ENCODE measurements at regions not wholly inside any gene's neighbourhood (a gene's known extent, or its start where the extent isn't known, plus 50 kb on each side); places are given as distances from the start of the nearest gene placed in this dataset.

DNA sequence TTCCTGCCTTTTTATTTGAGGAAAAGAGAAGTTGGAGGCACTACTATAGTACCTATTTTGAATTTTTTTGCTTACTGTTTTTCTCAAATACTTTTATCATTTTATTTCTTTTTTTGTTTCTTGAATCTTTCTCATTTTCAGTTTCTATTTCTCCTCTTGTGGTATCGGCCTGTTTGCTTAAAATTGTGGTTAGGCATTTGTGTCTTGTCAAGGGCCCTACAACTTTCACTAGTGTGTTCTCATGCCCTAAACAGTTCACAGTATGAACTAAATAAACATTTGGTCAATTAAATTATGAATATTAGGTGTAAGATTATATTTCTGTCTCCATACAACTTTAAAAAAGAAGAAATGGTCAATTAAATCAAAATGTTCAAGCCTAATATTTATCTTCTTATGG, 613.5 kb downstream of the MBD2 start:
- 81 to 86% methylated on average over 1 of the region's 1 CpG for WGBS, 2 donors
- no peak for DNase-seq (ENCODE audit: low spot score in 2 of 2)
- intact Hi-C loops (cut with DNase I; ENCODE audit: low total_unique reads), result no loop called here
- no peak overlapping the region for H3K4me3 ChIP-seq (ENCODE audit: low read depth, poor library complexity, severe bottlenecking)
- TF ChIP-seq, protein P1, sequence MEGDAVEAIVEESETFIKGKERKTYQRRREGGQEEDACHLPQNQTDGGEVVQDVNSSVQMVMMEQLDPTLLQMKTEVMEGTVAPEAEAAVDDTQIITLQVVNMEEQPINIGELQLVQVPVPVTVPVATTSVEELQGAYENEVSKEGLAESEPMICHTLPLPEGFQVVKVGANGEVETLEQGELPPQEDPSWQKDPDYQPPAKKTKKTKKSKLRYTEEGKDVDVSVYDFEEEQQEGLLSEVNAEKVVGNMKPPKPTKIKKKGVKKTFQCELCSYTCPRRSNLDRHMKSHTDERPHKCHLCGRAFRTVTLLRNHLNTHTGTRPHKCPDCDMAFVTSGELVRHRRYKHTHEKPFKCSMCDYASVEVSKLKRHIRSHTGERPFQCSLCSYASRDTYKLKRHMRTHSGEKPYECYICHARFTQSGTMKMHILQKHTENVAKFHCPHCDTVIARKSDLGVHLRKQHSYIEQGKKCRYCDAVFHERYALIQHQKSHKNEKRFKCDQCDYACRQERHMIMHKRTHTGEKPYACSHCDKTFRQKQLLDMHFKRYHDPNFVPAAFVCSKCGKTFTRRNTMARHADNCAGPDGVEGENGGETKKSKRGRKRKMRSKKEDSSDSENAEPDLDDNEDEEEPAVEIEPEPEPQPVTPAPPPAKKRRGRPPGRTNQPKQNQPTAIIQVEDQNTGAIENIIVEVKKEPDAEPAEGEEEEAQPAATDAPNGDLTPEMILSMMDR (IDR thresholded peaks at IDR 0.05), result no peak
- no peak for TF ChIP-seq POLR2A (IDR thresholded peaks at IDR 0.05)

DNA sequence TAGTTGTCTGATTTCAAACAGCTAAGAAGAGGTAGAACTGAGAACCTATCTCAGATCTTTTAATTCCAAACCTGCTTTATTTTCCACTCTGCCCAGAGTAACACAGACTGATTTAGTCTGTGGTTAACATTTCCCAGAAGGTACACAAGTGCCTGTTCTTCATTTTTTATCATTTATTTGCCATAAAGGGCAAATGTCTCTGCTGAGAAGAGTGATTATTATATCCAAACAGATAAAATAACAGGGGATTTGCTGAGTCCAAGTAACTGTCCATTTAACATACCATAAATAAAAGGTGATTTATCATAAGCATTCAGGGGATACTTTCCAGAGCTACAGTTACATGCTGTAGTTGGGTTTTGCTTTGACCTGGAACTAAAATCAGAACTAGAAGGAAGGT, 617.7 kb downstream of the MBD2 start:
- H3K4me3 ChIP-seq (ENCODE audit: low read depth, poor library complexity, severe bottlenecking), result no peak overlapping the region
- intact Hi-C loops (cut with DNase I; ENCODE audit: low total_unique reads), result no loop called here
- DNase-seq (ENCODE audit: low spot score in 2 of 2), result no peak
- no peak for TF ChIP-seq POLR2A (IDR thresholded peaks at IDR 0.05)
- TF ChIP-seq, protein P1 (IDR thresholded peaks at IDR 0.05), result no peak

DNA sequence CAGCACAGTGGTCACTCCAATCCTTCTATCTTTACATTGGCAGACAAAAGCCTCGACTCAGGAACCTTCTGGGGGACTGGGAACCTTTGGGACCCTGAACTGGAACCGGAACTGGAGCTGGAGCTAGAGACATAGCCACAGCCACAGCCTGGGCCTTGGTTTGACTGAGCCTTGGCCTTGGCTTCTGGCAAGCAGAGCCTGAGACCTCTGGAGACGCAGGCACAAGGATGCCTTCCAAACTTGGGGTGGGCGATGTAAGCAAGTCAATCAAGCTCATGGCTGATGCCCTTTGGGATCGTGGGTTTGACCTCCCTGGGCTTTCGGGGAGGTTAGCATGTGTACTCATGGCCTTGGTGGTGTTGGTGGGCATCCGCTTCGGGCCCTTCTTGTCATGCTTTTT, 619.3 kb downstream of the MBD2 start:
- no peak overlapping the region for H3K4me3 ChIP-seq (ENCODE audit: low read depth, poor library complexity, severe bottlenecking)
- intact Hi-C loops (cut with DNase I; ENCODE audit: low total_unique reads), result no loop called here
- DNase-seq (ENCODE audit: low spot score in 2 of 2), result no peak
- TF ChIP-seq, protein P1 (IDR thresholded peaks at IDR 0.05), result no peak
- TF ChIP-seq POLR2A (IDR thresholded peaks at IDR 0.05), result no peak
- WGBS, 2 donors, result 90% methylated on average over 8 of the region's 8 CpGs

DNA sequence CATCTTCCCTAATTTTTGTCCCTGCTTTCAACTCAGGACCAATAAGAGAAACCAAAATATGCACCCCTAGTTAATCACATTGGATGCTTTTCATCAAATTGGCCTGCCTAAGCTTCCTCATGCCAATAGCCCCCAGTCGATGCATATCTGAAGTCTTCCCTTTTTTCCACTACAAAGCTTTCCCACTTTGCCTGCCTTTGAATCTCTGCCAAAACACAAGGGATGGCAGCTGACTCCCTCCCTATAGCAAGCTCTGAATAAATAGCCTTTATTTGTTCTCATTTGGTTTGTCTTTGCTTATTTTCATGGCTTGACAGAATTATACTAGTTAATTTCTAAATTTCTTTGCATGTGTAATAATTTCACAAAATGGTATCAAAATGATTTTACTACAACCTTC, 621.2 kb downstream of the MBD2 start:
- no peak for DNase-seq (ENCODE audit: low spot score in 2 of 2)
- intact Hi-C loops (cut with DNase I; ENCODE audit: low total_unique reads), result no loop called here
- 16 to 21% methylated on average over 1 of the region's 1 CpG for WGBS, 2 donors
- H3K4me3 ChIP-seq (ENCODE audit: low read depth, poor library complexity, severe bottlenecking), result no peak overlapping the region
- TF ChIP-seq, protein P1 (IDR thresholded peaks at IDR 0.05), result no peak
- no peak for TF ChIP-seq POLR2A (IDR thresholded peaks at IDR 0.05)

DNA sequence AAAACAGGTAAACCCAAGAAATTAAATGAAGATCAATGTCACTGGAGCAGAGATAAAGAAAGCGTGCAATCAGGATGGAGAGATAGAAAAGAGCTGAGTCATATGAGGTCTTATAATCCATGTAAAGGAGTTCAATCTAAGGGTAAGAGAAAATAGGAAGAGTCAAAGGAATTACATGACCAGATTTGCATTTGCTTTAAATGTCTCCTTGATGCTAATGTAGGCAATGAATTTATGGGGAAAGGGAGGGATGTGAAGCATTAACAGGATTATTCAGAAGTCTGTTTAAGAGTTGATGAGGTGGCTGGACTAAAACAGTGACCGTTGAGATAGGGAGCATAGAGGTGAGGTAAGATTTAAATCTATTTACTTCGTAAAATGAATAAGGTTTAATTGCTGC, 623.1 kb downstream of the MBD2 start:
- H3K4me3 ChIP-seq (ENCODE audit: low read depth, poor library complexity, severe bottlenecking), result no peak overlapping the region
- TF ChIP-seq POLR2A (IDR thresholded peaks at IDR 0.05), result no peak
- TF ChIP-seq, protein P1 (IDR thresholded peaks at IDR 0.05), result no peak
- DNase-seq (ENCODE audit: low spot score in 2 of 2), result no peak
- intact Hi-C loops (cut with DNase I; ENCODE audit: low total_unique reads), result no loop called here
- WGBS, 2 donors, result 80 to 87% methylated on average over 3 of the region's 3 CpGs

DNA sequence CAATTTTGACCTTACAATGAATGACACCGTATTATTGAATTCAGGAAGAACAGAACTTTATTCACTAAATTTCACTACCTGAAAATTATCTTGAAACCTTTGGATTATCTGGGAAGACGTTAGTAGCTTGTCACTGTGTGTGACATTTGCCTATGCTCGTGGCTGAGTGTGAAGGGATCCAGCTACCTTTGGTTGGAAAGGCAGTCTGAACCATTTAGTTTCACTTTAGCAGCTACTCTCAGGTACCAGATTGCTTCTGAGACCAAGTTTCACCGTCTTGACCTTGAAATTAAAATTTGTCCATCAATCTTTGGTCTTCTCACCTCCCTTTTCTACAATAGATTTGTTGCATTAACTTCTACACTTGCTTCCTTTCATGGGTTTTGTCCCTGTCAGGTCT, 637.5 kb downstream of the MBD2 start:
- 76 to 82% methylated on average over 4 of the region's 4 CpGs for whole genome bisulfite sequencing, 2 donors
- TF ChIP-seq, protein P1 (IDR thresholded peaks at IDR 0.05), result no peak
- no peak for TF ChIP-seq POLR2A (IDR thresholded peaks at IDR 0.05)
- DNase-seq (ENCODE audit: low spot score in 2 of 2), result no peak
- intact Hi-C loops (cut with DNase I; ENCODE audit: low total_unique reads), result no loop called here
- no peak overlapping the region for H3K4me3 ChIP-seq (ENCODE audit: low read depth, poor library complexity, severe bottlenecking)

All from lower leg skin (tissue), 4 donors.